ENCODE measurements at regions not wholly inside any gene's neighbourhood (a gene's known extent, or its start where the extent isn't known, plus 50 kb on each side); places are given as distances from the start of the nearest gene placed in this dataset.
"Not testable (repeated sequence)": the region's sequence is repeated elsewhere in the genome, so short reads cannot be mapped to it uniquely, and the experiment has no call there.

- no peak for DNase-seq
These were observed 129.0 kb upstream of the RUNX1 start for GRCh38 chr21:35178098-35178497.

- no peak for DNase-seq
These were observed 123.1 kb upstream of the RUNX1 start for GRCh38 chr21:35172231-35172630.

- no peak for DNase-seq
These were observed 122.3 kb upstream of the RUNX1 start for GRCh38 chr21:35171385-35171784.

GRCh38 chr21:35170818-35171217 is 121.7 kb upstream of the RUNX1 start:
- no peak for DNase-seq

GRCh38 chr21:35170244-35170643 is 121.1 kb upstream of the RUNX1 start:
- DNase-seq, result no peak

GRCh38 chr21:35169574-35169973 is 120.5 kb upstream of the RUNX1 start:
- no peak for DNase-seq

GRCh38 chr21:35168735-35169134 is 119.6 kb upstream of the RUNX1 start:
- no peak for DNase-seq

- no peak for DNase-seq
These were observed 115.9 kb upstream of the RUNX1 start for GRCh38 chr21:35164971-35165483.

- DNase-seq, result no peak
These were observed 115.3 kb upstream of the RUNX1 start for GRCh38 chr21:35164380-35164779.

- no peak for DNase-seq
These were observed 114.3 kb upstream of the RUNX1 start for GRCh38 chr21:35163411-35163810.

- DNase-seq, result no peak
These were observed 113.7 kb upstream of the RUNX1 start for GRCh38 chr21:35162831-35163230.

- DNase-seq, result no peak
These were observed 110.8 kb upstream of the RUNX1 start for GRCh38 chr21:35159881-35160280.

- DNase-seq, result not testable (repeated sequence)
These were observed 108.3 kb upstream of the RUNX1 start for GRCh38 chr21:35157374-35157773.

- DNase-seq, result no peak
These were observed 107.5 kb upstream of the RUNX1 start for GRCh38 chr21:35156293-35157278.

GRCh38 chr21:35154788-35155187 is 105.7 kb upstream of the RUNX1 start:
- no peak for DNase-seq

GRCh38 chr21:35153671-35154070 is 104.6 kb upstream of the RUNX1 start:
- DNase-seq, result no peak

- no peak for DNase-seq
These were observed 101.6 kb upstream of the RUNX1 start for GRCh38 chr21:35150562-35151226.

GRCh38 chr21:35149698-35150097 is 100.6 kb upstream of the RUNX1 start:
- no peak for DNase-seq

GRCh38 chr21:35147439-35147838 is 98.3 kb upstream of the RUNX1 start:
- no peak for DNase-seq

- no peak for DNase-seq
These were observed 96.6 kb upstream of the RUNX1 start for GRCh38 chr21:35145626-35146233.

- DNase-seq, result no peak
These were observed 95.9 kb upstream of the RUNX1 start for GRCh38 chr21:35144978-35145377.

GRCh38 chr21:35142036-35142815 is 93.1 kb upstream of the RUNX1 start:
- DNase-seq, result no peak

GRCh38 chr21:35139382-35139715 is 90.2 kb upstream of the RUNX1 start:
- DNase-seq, result no peak

All from amniotic stem cell (primary cell).